Fibroblast of pulmonary artery (primary cell): ENCODE measurements at regions not wholly inside any gene's neighbourhood (a gene's known extent, or its start where the extent isn't known, plus 50 kb on each side); places are given as distances from the start of the nearest gene placed in this dataset.

Source experiments
- DNase-seq: peaks from one replicate; pipeline ENCODE4 v3.0.0-alpha.2; 2010; ENCODE audit warnings: low read depth
- H3K4me3 ChIP-seq: replicated peaks from 2 replicates; pipeline ENCODE4 v1.5.1; 2011; ENCODE audit warnings: low read depth, mild to moderate bottlenecking, control low read depth, low read length, moderate library complexity
- CTCF ChIP-seq: IDR thresholded peaks from 2 replicates; pipeline ENCODE4 v1.5.1; 2011; ENCODE audit warnings: mild to moderate bottlenecking, control low read depth, low read length, inconsistent platforms; ENCODE audit errors: missing control alignments

GRCh38 chr3:107970993-107971580, 119.7 kb downstream of the CD47 start:
- TF ChIP-seq CTCF, result no peak
- no peak overlapping the region for H3K4me3 ChIP-seq
- DNase-seq, result no peak

GRCh38 chr3:107969994-107970819, 120.6 kb downstream of the CD47 start:
- H3K4me3 ChIP-seq, result no peak overlapping the region
- peak; percentile 98 for DNase-seq
- no peak for TF ChIP-seq CTCF

- H3K4me3 ChIP-seq, result no peak overlapping the region
- DNase-seq, result no peak
- TF ChIP-seq CTCF, result no peak
Observed at GRCh38 chr3:107969525-107969924, 121.3 kb downstream of the CD47 start.

GRCh38 chr3:107966276-107966675, 124.6 kb downstream of the CD47 start:
- no peak overlapping the region for H3K4me3 ChIP-seq
- no peak for DNase-seq
- no peak for TF ChIP-seq CTCF

GRCh38 chr3:107965136-107965655, 125.6 kb downstream of the CD47 start:
- no peak for DNase-seq
- no peak for TF ChIP-seq CTCF
- H3K4me3 ChIP-seq, result no peak overlapping the region

- no peak overlapping the region for H3K4me3 ChIP-seq
- no peak for TF ChIP-seq CTCF
- peak; percentile 72 for DNase-seq
Observed at GRCh38 chr3:107963581-107963980, 127.2 kb downstream of the CD47 start.
